MCF 10A (cell line): ENCODE measurements at regions not wholly inside any gene's neighbourhood (a gene's known extent, or its start where the extent isn't known, plus 50 kb on each side); places are given as distances from the start of the nearest gene placed in this dataset.

ENCODE experiments used
- BruUV-seq: library from RNA; stranded (reverse); fragments of 400-500 nt; replicated peaks from 2 replicates; lab custom pipeline; 2021; lab: Mats Ljungman, UMichigan
- CTCF ChIA-PET: fragments of 300-600 bp; sonication (Branson Sonifier 250); formaldehyde crosslinking; extraction: SDS; loops from one replicate; lab custom pipeline; 2021; ENCODE audit warnings: antibody characterized with exemption, inconsistent platforms; lab: Yijun Ruan, JAX
- POLR2A ChIA-PET: fragments of 300-600, 350-650 bp; sonication (Branson Sonifier 250); formaldehyde crosslinking; extraction: SDS; loops from one replicate; lab custom pipeline; 2020; ENCODE audit warnings: antibody characterized with exemption, inconsistent platforms; lab: Yijun Ruan, JAX
- DNase-seq: peaks from one replicate; pipeline ENCODE4 v3.0.0-alpha.2; 2018; ENCODE audit not compliant: unreplicated experiment
- H3K27ac Mint-ChIP-seq: one replicate; pipeline ENCODE4 v1.8.0; 2022; ENCODE audit warnings: mild to moderate bottlenecking, low read depth, mixed read lengths; ENCODE audit not compliant: unreplicated experiment
- H3K27me3 Mint-ChIP-seq: one replicate; pipeline ENCODE4 v1.8.0; 2022; ENCODE audit warnings: mixed read lengths; ENCODE audit not compliant: insufficient read depth, unreplicated experiment
- H3K36me3 Mint-ChIP-seq: one replicate; pipeline ENCODE4 v1.8.0; 2022; ENCODE audit warnings: mild to moderate bottlenecking, moderate library complexity, mixed read lengths; ENCODE audit not compliant: insufficient read depth, unreplicated experiment
- H3K4me1 Mint-ChIP-seq: one replicate; pipeline ENCODE4 v1.8.0; 2022; ENCODE audit warnings: mixed read lengths; ENCODE audit not compliant: insufficient read depth, unreplicated experiment
- H3K4me3 Mint-ChIP-seq: one replicate; pipeline ENCODE4 v1.8.0; 2022; ENCODE audit warnings: mild to moderate bottlenecking, moderate library complexity, mixed read lengths; ENCODE audit not compliant: unreplicated experiment
- H3K9me3 Mint-ChIP-seq: one replicate; pipeline ENCODE4 v1.8.0; 2022; ENCODE audit warnings: mixed read lengths; ENCODE audit not compliant: unreplicated experiment
- intact Hi-C: fragments of 100-400 bp; cut with micrococcal nuclease; formaldehyde crosslinking; loops from 2 replicates; pipeline ENCODE4 v1.14.1; 2022
- TF ChIP-seq, protein P1 (sequence below): fragments of 200-600 bp; IDR thresholded peaks from one replicate; pipeline ENCODE4 v1.8.0; 2022; ENCODE audit warnings: antibody characterized with exemption, mild to moderate bottlenecking; ENCODE audit not compliant: unreplicated experiment

DNA sequence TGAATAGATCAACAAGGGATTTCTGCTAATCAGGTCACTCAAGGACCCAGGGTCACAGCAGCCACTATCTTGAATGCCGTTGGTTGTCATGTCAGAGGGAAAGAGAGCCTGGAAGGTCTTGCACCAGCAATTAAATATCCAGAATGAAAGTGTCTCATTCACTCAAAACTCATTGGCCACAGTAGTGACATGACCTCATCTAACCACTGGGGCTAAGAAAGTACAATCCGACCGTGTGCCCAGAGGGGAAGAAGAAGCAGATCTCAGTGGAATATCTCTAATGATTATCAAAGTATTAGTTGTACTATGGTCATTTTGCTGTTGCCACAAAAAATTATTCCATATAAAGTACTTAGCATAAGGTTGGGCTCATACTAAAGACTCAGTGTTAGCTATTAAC, 210.0 kb downstream of the QDPR start:
- Mint-ChIP-seq H3K27me3 (no peaks in the 10 kb centered on the region), H3K4me1 (no peaks in the 10 kb centered on the region), H3K27ac (no peak overlapping the region), H3K36me3 (no peaks in the 10 kb centered on the region), H3K9me3 (peaks cover 6% of the 10 kb centered on the region), H3K4me3 (no peak overlapping the region)
- DNase-seq = no peak
- ChIA-PET POLR2A (no interaction called here), CTCF (no interaction called here)
- intact Hi-C loops = no loop called here
- TF ChIP-seq, protein P1, sequence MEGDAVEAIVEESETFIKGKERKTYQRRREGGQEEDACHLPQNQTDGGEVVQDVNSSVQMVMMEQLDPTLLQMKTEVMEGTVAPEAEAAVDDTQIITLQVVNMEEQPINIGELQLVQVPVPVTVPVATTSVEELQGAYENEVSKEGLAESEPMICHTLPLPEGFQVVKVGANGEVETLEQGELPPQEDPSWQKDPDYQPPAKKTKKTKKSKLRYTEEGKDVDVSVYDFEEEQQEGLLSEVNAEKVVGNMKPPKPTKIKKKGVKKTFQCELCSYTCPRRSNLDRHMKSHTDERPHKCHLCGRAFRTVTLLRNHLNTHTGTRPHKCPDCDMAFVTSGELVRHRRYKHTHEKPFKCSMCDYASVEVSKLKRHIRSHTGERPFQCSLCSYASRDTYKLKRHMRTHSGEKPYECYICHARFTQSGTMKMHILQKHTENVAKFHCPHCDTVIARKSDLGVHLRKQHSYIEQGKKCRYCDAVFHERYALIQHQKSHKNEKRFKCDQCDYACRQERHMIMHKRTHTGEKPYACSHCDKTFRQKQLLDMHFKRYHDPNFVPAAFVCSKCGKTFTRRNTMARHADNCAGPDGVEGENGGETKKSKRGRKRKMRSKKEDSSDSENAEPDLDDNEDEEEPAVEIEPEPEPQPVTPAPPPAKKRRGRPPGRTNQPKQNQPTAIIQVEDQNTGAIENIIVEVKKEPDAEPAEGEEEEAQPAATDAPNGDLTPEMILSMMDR = no peak
- no TSS peak for BruUV-seq

DNA sequence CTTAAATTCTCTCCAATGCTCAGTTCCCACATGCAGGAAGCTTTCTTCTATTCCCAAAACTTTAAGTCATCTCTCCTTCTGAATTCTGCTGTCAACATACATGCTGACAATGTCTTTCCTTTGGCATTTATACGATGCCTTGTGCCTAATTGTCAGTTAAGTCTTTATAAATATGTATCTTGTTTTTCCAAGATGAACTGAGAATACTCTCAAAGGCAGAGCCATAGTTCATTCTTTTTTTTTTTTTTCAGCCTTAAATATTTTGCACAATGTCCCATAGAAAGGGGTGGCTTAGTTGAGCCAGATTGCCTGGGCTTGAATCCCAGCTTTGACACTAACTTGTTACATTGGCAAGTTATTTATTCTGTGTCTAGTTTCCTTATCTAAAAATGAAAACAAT, 210.6 kb downstream of the QDPR start:
- H3K27me3 Mint-ChIP-seq = no peaks in the 10 kb centered on the region
- intact Hi-C loops = no loop called here
- no peak for DNase-seq
- ChIA-PET POLR2A (interaction anchor here (0.6 kb wide), 1 partner anchor 404 kb away, joined by 3 read pairs; no protein-coding TSS in a partner anchor), CTCF (interaction anchor here (0.8 kb wide), 1 partner anchor 72 kb away, joined by 4 read pairs; no protein-coding TSS in a partner anchor)
- H3K27ac Mint-ChIP-seq = no peak overlapping the region
- H3K4me1 Mint-ChIP-seq = no peaks in the 10 kb centered on the region
- TF ChIP-seq, protein P1 = no peak
- BruUV-seq = no TSS peak
- H3K9me3 Mint-ChIP-seq = peaks cover 6% of the 10 kb centered on the region
- H3K36me3 Mint-ChIP-seq = no peaks in the 10 kb centered on the region
- no peak overlapping the region for H3K4me3 Mint-ChIP-seq

DNA sequence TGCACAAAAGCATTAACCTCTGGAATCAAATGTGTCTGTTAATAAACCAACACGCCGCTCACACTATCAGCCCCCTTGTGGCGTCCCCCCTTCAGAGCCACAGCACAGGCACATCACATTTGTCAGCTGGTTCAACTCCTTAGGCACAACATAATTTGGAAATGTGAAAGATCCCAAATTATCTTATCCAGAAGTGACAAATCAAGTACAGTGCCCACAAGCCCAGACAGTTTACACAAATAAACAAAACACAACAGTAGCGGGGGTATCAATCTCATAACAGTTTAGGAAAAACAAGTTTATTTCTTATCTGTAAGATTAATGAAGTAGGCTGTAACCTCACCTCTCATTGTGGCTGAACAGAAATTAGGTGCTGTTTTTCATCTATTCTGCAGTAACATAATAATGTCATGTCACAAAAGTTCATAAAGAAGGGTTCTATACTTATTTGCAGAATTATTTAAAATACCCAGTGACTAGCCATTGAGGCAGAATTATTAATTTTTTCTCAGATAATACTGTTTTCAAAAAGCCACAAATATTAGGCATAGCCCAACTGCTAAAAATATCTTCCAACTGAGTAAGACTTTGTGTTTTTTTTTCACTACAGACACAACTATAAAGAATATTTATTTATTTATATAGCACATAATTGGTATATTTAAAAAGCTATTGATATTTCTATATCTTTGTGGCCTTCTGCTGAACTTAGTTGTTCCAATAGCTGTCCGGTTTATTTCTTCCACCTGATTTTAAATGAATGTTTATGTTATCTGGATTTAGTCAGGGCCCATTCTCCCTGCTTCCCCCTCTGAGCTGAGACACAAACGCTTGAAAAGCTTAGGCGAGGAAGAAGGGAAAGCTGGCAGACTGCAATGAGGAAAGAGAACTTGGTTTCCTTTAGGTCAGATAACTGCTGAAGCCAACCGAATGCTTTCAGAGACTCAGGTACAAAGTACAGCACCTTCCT, 214.7 kb downstream of the QDPR start:
- no peak overlapping the region for H3K27ac Mint-ChIP-seq
- ChIA-PET CTCF (no interaction called here), POLR2A (no interaction called here)
- intact Hi-C loops = no loop called here
- TF ChIP-seq, protein P1 = no peak
- no peak overlapping the region for H3K4me3 Mint-ChIP-seq
- H3K36me3 Mint-ChIP-seq = no peaks in the 10 kb centered on the region
- H3K9me3 Mint-ChIP-seq = peaks cover 6% of the 10 kb centered on the region
- no TSS peak for BruUV-seq
- DNase-seq = no peak
- no peaks in the 10 kb centered on the region for H3K4me1 Mint-ChIP-seq
- H3K27me3 Mint-ChIP-seq = no peaks in the 10 kb centered on the region

DNA sequence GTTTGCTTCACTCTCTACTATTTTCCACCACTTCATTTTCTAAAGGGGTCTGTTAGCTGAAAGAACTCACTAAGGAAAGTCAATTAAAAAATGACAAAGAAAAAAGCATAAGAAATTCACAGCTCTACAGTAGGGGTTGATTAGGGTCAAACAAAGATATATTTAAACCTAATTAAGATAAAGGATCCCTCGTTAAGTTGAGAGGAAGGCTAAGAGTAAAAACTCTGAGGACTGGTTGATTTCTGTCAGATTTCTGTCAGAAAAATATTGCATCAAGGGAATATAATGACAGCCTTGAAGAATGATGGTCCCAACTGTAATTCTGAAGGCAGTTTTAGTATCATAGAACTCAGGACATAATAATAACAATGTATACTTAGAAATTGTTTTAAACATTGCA, 218.0 kb downstream of the QDPR start:
- H3K27ac Mint-ChIP-seq = no peak overlapping the region
- ChIA-PET POLR2A (no interaction called here), CTCF (interaction anchor here (0.5 to 1.2 kb wide), 4 partner anchors 11 to 284 kb away, joined by 3 to 6 read pairs (median 3); no protein-coding TSS in a partner anchor)
- H3K27me3 Mint-ChIP-seq = no peaks in the 10 kb centered on the region
- no peak overlapping the region for H3K4me3 Mint-ChIP-seq
- H3K9me3 Mint-ChIP-seq = no peaks in the 10 kb centered on the region
- TF ChIP-seq, protein P1 = no peak
- no peaks in the 10 kb centered on the region for H3K36me3 Mint-ChIP-seq
- no peak for DNase-seq
- no peaks in the 10 kb centered on the region for H3K4me1 Mint-ChIP-seq
- no TSS peak for BruUV-seq
- intact Hi-C loops = no loop called here
